K562 (cell line): ENCODE measurements at regions not wholly inside any gene's neighbourhood (a gene's known extent, or its start where the extent isn't known, plus 50 kb on each side); places are given as distances from the start of the nearest gene placed in this dataset.

Experiments
- ATF6 ChIP-seq: sonication (generic); formaldehyde crosslinking; IDR thresholded peaks from 2 replicates; pipeline ENCODE4 v1.4.0; 2020; ENCODE audit warnings: mild to moderate bottlenecking, missing genetic modification reagents
- CREB1 ChIP-seq, 2 experiments: sonication (generic) in 1 of 2; formaldehyde crosslinking in 1 of 2; IDR thresholded peaks; 2 replicates each; pipeline versions ENCODE4 v1.6.1 to v1.8.0; 2012 to 2022; ENCODE audit warnings: inconsistent platforms in 1 of 2, mild to moderate bottlenecking in 1 of 2, missing genetic modification reagents in 1 of 2, moderate library complexity in 1 of 2
- CTCF ChIP-seq, 3 experiments: IDR thresholded peaks in 2 of 3; conservative IDR thresholded peaks in 1 of 3; 2 replicates each; pipeline ENCODE4 v1.5.1; 2011 to 2012; ENCODE audit warnings: low read length in 3 of 3, mild to moderate bottlenecking in 3 of 3, control low read depth in 2 of 3, improper control_type of control experiment in 1 of 3, inconsistent platforms in 1 of 3, low read depth in 1 of 3, mixed read lengths in 1 of 3, moderate library complexity in 1 of 3; ENCODE audit not compliant: insufficient read depth in 2 of 3
- ESRRA ChIP-seq: fragments of 450-650 bp; IDR thresholded peaks from 2 replicates; pipeline ENCODE4 v1.6.1; 2014; ENCODE audit warnings: low read depth, mild to moderate bottlenecking, moderate library complexity, borderline replicate concordance
- EZH2 ChIP-seq: IDR thresholded peaks from 2 replicates; pipeline ENCODE4 v1.6.1; 2012; ENCODE audit warnings: low read depth, mild to moderate bottlenecking, inconsistent platforms, low read length, borderline replicate concordance
- FOXM1 ChIP-seq, 2 experiments: fragments of 450-650 bp in 1 of 2; sonication (generic) in 1 of 2; formaldehyde crosslinking in 1 of 2; IDR thresholded peaks; 2 replicates each; pipeline versions ENCODE4 v1.6.1 to v1.9.0; 2017 to 2022; ENCODE audit warnings: low read depth in 2 of 2, mild to moderate bottlenecking in 2 of 2, missing genetic modification reagents in 1 of 2, moderate library complexity in 1 of 2
- POLR2AphosphoS5 ChIP-seq: IDR thresholded peaks from 2 replicates; pipeline ENCODE4 v1.6.1; 2011; ENCODE audit warnings: mild to moderate bottlenecking, low read depth, low read length, moderate library complexity; ENCODE audit not compliant: control insufficient read depth, insufficient read depth
- POU5F1 ChIP-seq: fragments of 150-350 bp; IDR thresholded peaks from 2 replicates; pipeline ENCODE4 v1.6.1; 2014; ENCODE audit warnings: borderline replicate concordance, low read length, low read depth, mild to moderate bottlenecking; ENCODE audit not compliant: partially characterized antibody
- REST ChIP-seq, 2 experiments: fragments of 450-650 bp; formaldehyde crosslinking in 1 of 2; IDR thresholded peaks; 2 replicates each; pipeline versions ENCODE4 v1.4.0 to v1.6.1; 2014 to 2020; ENCODE audit warnings: mild to moderate bottlenecking in 2 of 2, borderline replicate concordance in 1 of 2, low read depth in 1 of 2
- SMAD1 ChIP-seq: fragments of 150-350 bp; IDR thresholded peaks from 2 replicates; pipeline ENCODE4 v1.6.1; 2014; ENCODE audit warnings: low read length, low read depth; ENCODE audit not compliant: partially characterized antibody
- TEAD2 ChIP-seq: fragments of 450-650 bp; IDR thresholded peaks from 2 replicates; pipeline ENCODE4 v1.6.1; 2016; ENCODE audit warnings: missing genetic modification characterization, control low read depth, missing compliant biosample characterization
- TSHZ1 ChIP-seq: fragments of 250-450 bp; sonication (Bioruptor Pico); IDR thresholded peaks from 2 replicates; pipeline ENCODE4 v1.4.0; 2020; ENCODE audit warnings: mild to moderate bottlenecking, moderate library complexity
- YY1 ChIP-seq, 3 experiments: IDR thresholded peaks; 2 replicates each; pipeline ENCODE4 v1.6.1; 2011; ENCODE audit warnings: low read length in 2 of 3, mild to moderate bottlenecking in 2 of 3, moderate library complexity in 2 of 3, borderline replicate concordance in 1 of 3, control low read depth in 1 of 3, low read depth in 1 of 3; ENCODE audit not compliant: insufficient read depth in 3 of 3, insufficient replicate concordance in 2 of 3, control insufficient read depth in 1 of 3, insufficient read length in 1 of 3; ENCODE audit errors: extremely low read depth in 1 of 3
- TF ChIP-seq, protein P1 (sequence below): fragments of 250-450 bp; sonication (Bioruptor Pico); IDR thresholded peaks from 2 replicates; pipeline ENCODE4 v1.5.1; 2021; ENCODE audit warnings: mild to moderate bottlenecking

- TF ChIP-seq ESRRA, result no peak
- no peak for TF ChIP-seq FOXM1 (IDR thresholded peaks at IDR 0.05; ENCODE audit: low read depth)
- TF ChIP-seq FOXM1 (CRISPR knock-in tag; IDR thresholded peaks at IDR 0.05; ENCODE audit: low read depth), result no peak
- no peak for TF ChIP-seq POLR2AphosphoS5
- TF ChIP-seq CREB1 (IDR thresholded peaks at IDR 0.05), result no peak
- no peak for TF ChIP-seq CREB1 (CRISPR knock-in tag; IDR thresholded peaks at IDR 0.05)
- TF ChIP-seq REST (IDR thresholded peaks at IDR 0.05; ENCODE audit: borderline replicate concordance), result no peak
- TF ChIP-seq REST (CRISPR knock-in tag; IDR thresholded peaks at IDR 0.05; ENCODE audit: low read depth), result no peak
- TF ChIP-seq POU5F1, result no peak
- TF ChIP-seq YY1 (IDR thresholded peaks at IDR 0.05; ENCODE audit: borderline replicate concordance in 1 of 3, control insufficient read depth in 1 of 3, extremely low read depth in 1 of 3, insufficient read depth in 3 of 3, insufficient read length in 1 of 3, insufficient replicate concordance in 2 of 3, low read depth in 1 of 3, low read length in 2 of 3), result no peak
- TF ChIP-seq EZH2, result no peak
- TF ChIP-seq TSHZ1 (CRISPR knock-in tag), result no peak
- TF ChIP-seq SMAD1, result no peak
- TF ChIP-seq TEAD2 (tag), result no peak
- TF ChIP-seq, protein P1, sequence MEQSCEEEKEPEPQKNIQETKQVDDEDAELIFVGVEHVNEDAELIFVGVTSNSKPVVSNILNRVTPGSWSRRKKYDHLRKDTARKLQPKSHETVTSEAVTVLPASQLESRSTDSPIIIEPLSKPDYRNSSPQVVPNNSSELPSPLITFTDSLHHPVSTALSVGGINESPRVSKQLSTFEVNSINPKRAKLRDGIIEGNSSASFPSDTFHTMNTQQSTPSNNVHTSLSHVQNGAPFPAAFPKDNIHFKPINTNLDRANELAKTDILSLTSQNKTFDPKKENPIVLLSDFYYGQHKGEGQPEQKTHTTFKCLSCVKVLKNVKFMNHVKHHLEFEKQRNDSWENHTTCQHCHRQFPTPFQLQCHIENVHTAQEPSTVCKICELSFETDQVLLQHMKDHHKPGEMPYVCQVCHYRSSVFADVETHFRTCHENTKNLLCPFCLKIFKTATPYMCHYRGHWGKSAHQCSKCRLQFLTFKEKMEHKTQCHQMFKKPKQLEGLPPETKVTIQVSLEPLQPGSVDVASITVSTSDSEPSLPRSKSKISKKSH, result no peak
- no peak for TF ChIP-seq CTCF (IDR thresholded peaks at IDR 0.05 in 2 of 3, conservative IDR thresholded peaks at IDR 0.05 in 1 of 3; ENCODE audit: insufficient read depth in 2 of 3, low read depth in 1 of 3, low read length in 3 of 3)
- TF ChIP-seq ATF6 (CRISPR knock-in tag), result no peak
Measured at GRCh38 chr3:177429771-177430170, 232.5 kb upstream of the TBL1XR1 start.
